ENCODE measurements at regions not wholly inside any gene's neighbourhood (a gene's known extent, or its start where the extent isn't known, plus 50 kb on each side); places are given as distances from the start of the nearest gene placed in this dataset.
"Not testable (repeated sequence)": the region's sequence is repeated elsewhere in the genome, so short reads cannot be mapped to it uniquely, and the experiment has no call there.

DNA sequence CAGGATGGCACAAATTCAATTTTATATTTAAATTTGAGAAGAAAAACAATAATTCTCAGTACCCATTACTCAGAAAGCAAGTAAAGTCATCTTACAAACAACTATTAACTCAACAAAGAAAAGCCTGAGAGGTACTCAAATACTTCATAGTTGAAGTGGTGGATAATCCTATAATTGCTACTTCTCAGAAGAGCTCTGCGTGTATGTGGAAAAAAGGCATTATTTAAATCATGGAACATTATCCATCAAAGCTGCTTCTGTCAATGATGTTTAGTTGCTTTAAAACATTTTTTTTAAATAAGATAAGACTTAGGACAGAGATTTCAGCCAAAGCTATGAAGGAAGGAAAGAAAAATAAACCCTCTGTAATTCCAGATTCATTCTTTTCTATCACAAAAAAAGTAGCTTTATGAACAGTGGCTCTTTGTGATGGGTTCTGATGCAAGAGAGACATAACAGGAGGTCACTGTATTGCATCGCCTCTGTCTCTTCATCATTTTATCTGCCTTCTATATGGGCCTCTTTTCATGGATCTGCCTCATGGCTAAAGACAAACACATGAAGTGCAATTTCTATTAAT is 367.9 kb upstream of the SLC35B3 start:
- H3K9me3 ChIP-seq (ENCODE audit: low read length), result no peaks in the 10 kb centered on the region
- H3K36me3 ChIP-seq (ENCODE audit: insufficient read depth, low read length), result no peaks in the 10 kb centered on the region
- no peak overlapping the region for H3K4me3 ChIP-seq (ENCODE audit: low read depth in 1 of 2, low read length in 2 of 2)
- H3K27me3 ChIP-seq (ENCODE audit: control insufficient read depth in 1 of 2, insufficient read depth in 2 of 2, low read length in 2 of 2), result no peaks in the 10 kb centered on the region
- no peak overlapping the region for H3K9ac ChIP-seq (ENCODE audit: low read length)
- H3K4me1 ChIP-seq (ENCODE audit: insufficient read depth, low read length), result no peaks in the 10 kb centered on the region
- H3K27ac ChIP-seq (ENCODE audit: low read depth, low read length), result no peak overlapping the region

DNA sequence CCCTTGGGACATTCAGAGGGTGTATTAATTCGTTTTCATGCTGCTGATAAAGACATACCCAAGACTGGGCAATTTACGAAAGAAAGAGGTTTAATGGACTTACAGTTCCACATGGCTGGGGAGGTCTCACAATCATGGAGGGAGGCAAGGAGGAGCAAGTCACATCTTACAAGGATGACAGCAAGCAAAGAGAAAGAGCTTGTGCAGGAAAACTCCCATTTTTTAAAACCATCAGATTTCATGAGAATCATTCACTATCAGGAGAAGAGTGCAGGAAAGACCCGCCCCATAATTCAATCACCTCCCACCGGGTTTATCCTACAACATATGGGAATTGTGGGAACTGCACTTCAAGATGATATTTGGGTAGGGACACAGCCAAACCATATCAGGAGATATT is 367.1 kb upstream of the SLC35B3 start:
- H3K4me1 ChIP-seq (ENCODE audit: insufficient read depth, low read length); H3K4me3 ChIP-seq (ENCODE audit: low read depth in 1 of 2, low read length in 2 of 2); H3K27me3 ChIP-seq (ENCODE audit: control insufficient read depth in 1 of 2, insufficient read depth in 2 of 2, low read length in 2 of 2); H3K27ac ChIP-seq (ENCODE audit: low read depth, low read length); H3K36me3 ChIP-seq (ENCODE audit: insufficient read depth, low read length); H3K9ac ChIP-seq (ENCODE audit: low read length); H3K9me3 ChIP-seq (ENCODE audit: low read length): not testable (repeated sequence)

- Histone ChIP-seq H3K27ac (ENCODE audit: low read depth, low read length) (no peak overlapping the region), H3K4me1 (ENCODE audit: insufficient read depth, low read length) (no peaks in the 10 kb centered on the region), H3K4me3 (ENCODE audit: low read depth in 1 of 2, low read length in 2 of 2) (no peak overlapping the region), H3K9me3 (ENCODE audit: low read length) (no peaks in the 10 kb centered on the region), H3K36me3 (ENCODE audit: insufficient read depth, low read length) (no peaks in the 10 kb centered on the region), H3K9ac (ENCODE audit: low read length) (no peak overlapping the region), H3K27me3 (ENCODE audit: control insufficient read depth in 1 of 2, insufficient read depth in 2 of 2, low read length in 2 of 2) (no peaks in the 10 kb centered on the region)
Observed at GRCh38 chr6:8794420-8794819, 359.1 kb upstream of the SLC35B3 start.

GRCh38 chr6:8789878-8790277 is 354.5 kb upstream of the SLC35B3 start:
- H3K9me3 ChIP-seq (ENCODE audit: low read length), result no peaks in the 10 kb centered on the region
- no peaks in the 10 kb centered on the region for H3K4me1 ChIP-seq (ENCODE audit: insufficient read depth, low read length)
- no peak overlapping the region for H3K9ac ChIP-seq (ENCODE audit: low read length)
- H3K36me3 ChIP-seq (ENCODE audit: insufficient read depth, low read length), result no peaks in the 10 kb centered on the region
- no peak overlapping the region for H3K4me3 ChIP-seq (ENCODE audit: low read depth in 1 of 2, low read length in 2 of 2)
- H3K27me3 ChIP-seq (ENCODE audit: control insufficient read depth in 1 of 2, insufficient read depth in 2 of 2, low read length in 2 of 2), result no peaks in the 10 kb centered on the region
- no peak overlapping the region for H3K27ac ChIP-seq (ENCODE audit: low read depth, low read length)

DNA sequence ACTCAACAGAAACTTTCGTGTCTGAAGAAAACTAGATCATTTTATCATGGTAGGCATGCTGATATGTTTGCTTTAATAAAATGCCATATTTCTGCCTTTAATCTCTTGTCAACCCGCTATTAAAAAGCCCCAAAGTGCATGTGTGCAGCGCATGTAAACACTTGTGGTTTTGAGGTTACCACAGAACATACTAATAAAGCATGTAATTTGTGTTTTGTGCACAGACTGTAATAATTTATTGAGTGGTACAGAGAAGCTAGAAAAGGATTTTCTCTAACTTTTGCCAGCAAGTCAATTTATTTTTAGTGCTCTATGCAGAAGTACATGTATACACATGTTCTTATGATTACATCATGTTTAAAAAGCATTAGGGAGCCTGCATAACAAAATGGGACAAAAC is 349.9 kb upstream of the SLC35B3 start:
- Histone ChIP-seq H3K9ac (ENCODE audit: low read length) (no peak overlapping the region), H3K4me3 (ENCODE audit: low read depth in 1 of 2, low read length in 2 of 2) (no peak overlapping the region), H3K36me3 (ENCODE audit: insufficient read depth, low read length) (no peaks in the 10 kb centered on the region), H3K27me3 (ENCODE audit: control insufficient read depth in 1 of 2, insufficient read depth in 2 of 2, low read length in 2 of 2) (no peaks in the 10 kb centered on the region), H3K27ac (ENCODE audit: low read depth, low read length) (no peak overlapping the region), H3K4me1 (ENCODE audit: insufficient read depth, low read length) (no peaks in the 10 kb centered on the region), H3K9me3 (ENCODE audit: low read length) (no peaks in the 10 kb centered on the region)

- H3K36me3 ChIP-seq (ENCODE audit: insufficient read depth, low read length), result no peaks in the 10 kb centered on the region
Observed at GRCh38 chr6:8783191-8783590, 347.8 kb upstream of the SLC35B3 start.

DNA sequence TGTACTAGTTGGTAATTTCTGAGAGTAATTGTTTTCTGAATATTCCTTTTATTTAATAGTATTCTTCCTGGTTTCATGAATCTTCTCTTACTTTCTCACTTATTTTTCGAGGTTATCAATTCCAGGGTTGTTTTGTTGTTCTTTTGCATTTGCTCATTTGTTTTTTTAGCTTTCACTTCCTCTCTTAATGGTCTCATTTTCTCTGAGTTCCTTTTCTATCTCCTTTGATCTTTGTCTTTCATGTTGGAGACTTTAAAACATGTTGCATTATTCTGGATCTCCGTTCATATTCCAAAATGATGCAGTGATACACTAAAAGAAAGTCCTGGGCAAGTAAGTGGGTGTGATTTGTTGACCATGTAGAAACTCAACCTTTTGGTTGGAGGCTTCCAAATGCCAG is 345.3 kb upstream of the SLC35B3 start:
- no peak overlapping the region for H3K9ac ChIP-seq (ENCODE audit: low read length)
- H3K36me3 ChIP-seq (ENCODE audit: insufficient read depth, low read length), result no peaks in the 10 kb centered on the region
- H3K27me3 ChIP-seq (ENCODE audit: control insufficient read depth in 1 of 2, insufficient read depth in 2 of 2, low read length in 2 of 2), result no peaks in the 10 kb centered on the region
- H3K27ac ChIP-seq (ENCODE audit: low read depth, low read length), result no peak overlapping the region
- no peaks in the 10 kb centered on the region for H3K4me1 ChIP-seq (ENCODE audit: insufficient read depth, low read length)
- H3K9me3 ChIP-seq (ENCODE audit: low read length), result no peaks in the 10 kb centered on the region
- H3K4me3 ChIP-seq (ENCODE audit: low read depth in 1 of 2, low read length in 2 of 2), result no peak overlapping the region

More at GRCh38 chr6:8783191-8783590, 347.8 kb upstream of the SLC35B3 start:
- Histone ChIP-seq H3K27ac (ENCODE audit: low read depth, low read length) (no peak overlapping the region), H3K9ac (ENCODE audit: low read length) (no peak overlapping the region), H3K4me1 (ENCODE audit: insufficient read depth, low read length) (no peaks in the 10 kb centered on the region), H3K4me3 (ENCODE audit: low read depth in 1 of 2, low read length in 2 of 2) (no peak overlapping the region), H3K9me3 (ENCODE audit: low read length) (no peaks in the 10 kb centered on the region), H3K27me3 (ENCODE audit: control insufficient read depth in 1 of 2, insufficient read depth in 2 of 2, low read length in 2 of 2) (no peaks in the 10 kb centered on the region)

DNA sequence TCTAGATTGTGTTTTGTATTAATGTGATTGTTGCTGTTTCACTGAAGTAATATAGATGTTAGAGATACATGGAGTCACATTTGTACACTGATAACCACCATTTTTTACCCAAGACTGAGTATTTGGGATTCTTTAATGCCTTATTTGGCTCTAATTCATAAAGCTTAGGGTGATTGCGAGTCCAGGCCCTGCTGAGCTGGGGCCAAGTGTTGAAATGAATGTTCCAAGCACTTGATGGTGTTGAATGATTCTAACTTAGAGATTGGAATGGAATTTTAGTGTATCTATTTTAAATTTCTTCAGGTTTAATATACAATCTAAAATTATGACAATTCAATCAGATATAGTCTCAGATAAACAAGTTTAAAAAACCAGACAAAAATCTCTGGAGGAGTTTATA is 329.4 kb upstream of the SLC35B3 start:
- Histone ChIP-seq H3K27me3 (ENCODE audit: control insufficient read depth in 1 of 2, insufficient read depth in 2 of 2, low read length in 2 of 2) (no peaks in the 10 kb centered on the region), H3K4me1 (ENCODE audit: insufficient read depth, low read length) (no peaks in the 10 kb centered on the region), H3K9ac (ENCODE audit: low read length) (no peak overlapping the region), H3K36me3 (ENCODE audit: insufficient read depth, low read length) (no peaks in the 10 kb centered on the region), H3K4me3 (ENCODE audit: low read depth in 1 of 2, low read length in 2 of 2) (no peak overlapping the region), H3K27ac (ENCODE audit: low read depth, low read length) (no peak overlapping the region), H3K9me3 (ENCODE audit: low read length) (no peaks in the 10 kb centered on the region)

GRCh38 chr6:8760951-8761350 is 325.6 kb upstream of the SLC35B3 start:
- no peak overlapping the region for H3K4me3 ChIP-seq (ENCODE audit: low read depth in 1 of 2, low read length in 2 of 2)
- no peaks in the 10 kb centered on the region for H3K36me3 ChIP-seq (ENCODE audit: insufficient read depth, low read length)
- H3K9me3 ChIP-seq (ENCODE audit: low read length), result no peaks in the 10 kb centered on the region
- no peak overlapping the region for H3K9ac ChIP-seq (ENCODE audit: low read length)
- H3K27me3 ChIP-seq (ENCODE audit: control insufficient read depth in 1 of 2, insufficient read depth in 2 of 2, low read length in 2 of 2), result no peaks in the 10 kb centered on the region
- H3K4me1 ChIP-seq (ENCODE audit: insufficient read depth, low read length), result no peaks in the 10 kb centered on the region
- H3K27ac ChIP-seq (ENCODE audit: low read depth, low read length), result no peak overlapping the region

DNA sequence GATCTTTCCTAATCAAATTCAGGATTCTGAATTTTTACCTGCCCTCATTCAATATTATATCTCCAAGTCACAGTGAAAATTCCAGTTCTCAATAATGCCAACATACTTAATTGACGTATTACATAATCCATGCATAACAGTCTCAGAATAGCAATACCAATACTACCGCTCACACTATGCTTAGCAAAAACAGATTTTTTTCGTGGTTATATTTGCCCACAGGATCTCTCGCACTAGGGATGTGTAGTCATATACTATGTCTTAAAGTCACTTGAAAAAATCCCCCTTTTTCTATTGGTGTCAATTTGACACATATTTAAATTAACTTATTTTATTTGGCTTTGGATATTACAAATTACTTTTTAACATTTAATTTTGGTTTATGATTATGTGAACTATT is 323.1 kb upstream of the SLC35B3 start:
- Histone ChIP-seq H3K4me3 (ENCODE audit: low read depth in 1 of 2, low read length in 2 of 2) (no peak overlapping the region), H3K9me3 (ENCODE audit: low read length) (no peaks in the 10 kb centered on the region), H3K27ac (ENCODE audit: low read depth, low read length) (no peak overlapping the region), H3K27me3 (ENCODE audit: control insufficient read depth in 1 of 2, insufficient read depth in 2 of 2, low read length in 2 of 2) (no peaks in the 10 kb centered on the region), H3K36me3 (ENCODE audit: insufficient read depth, low read length) (no peaks in the 10 kb centered on the region), H3K9ac (ENCODE audit: low read length) (no peak overlapping the region), H3K4me1 (ENCODE audit: insufficient read depth, low read length) (no peaks in the 10 kb centered on the region)

GRCh38 chr6:8750627-8751026 is 315.3 kb upstream of the SLC35B3 start:
- H3K36me3 ChIP-seq (ENCODE audit: insufficient read depth, low read length), result no peaks in the 10 kb centered on the region
- H3K9ac ChIP-seq (ENCODE audit: low read length), result no peak overlapping the region
- no peaks in the 10 kb centered on the region for H3K27me3 ChIP-seq (ENCODE audit: control insufficient read depth in 1 of 2, insufficient read depth in 2 of 2, low read length in 2 of 2)
- no peaks in the 10 kb centered on the region for H3K9me3 ChIP-seq (ENCODE audit: low read length)
- H3K27ac ChIP-seq (ENCODE audit: low read depth, low read length), result no peak overlapping the region
- H3K4me1 ChIP-seq (ENCODE audit: insufficient read depth, low read length), result no peaks in the 10 kb centered on the region
- H3K4me3 ChIP-seq (ENCODE audit: low read depth in 1 of 2, low read length in 2 of 2), result no peak overlapping the region

DNA sequence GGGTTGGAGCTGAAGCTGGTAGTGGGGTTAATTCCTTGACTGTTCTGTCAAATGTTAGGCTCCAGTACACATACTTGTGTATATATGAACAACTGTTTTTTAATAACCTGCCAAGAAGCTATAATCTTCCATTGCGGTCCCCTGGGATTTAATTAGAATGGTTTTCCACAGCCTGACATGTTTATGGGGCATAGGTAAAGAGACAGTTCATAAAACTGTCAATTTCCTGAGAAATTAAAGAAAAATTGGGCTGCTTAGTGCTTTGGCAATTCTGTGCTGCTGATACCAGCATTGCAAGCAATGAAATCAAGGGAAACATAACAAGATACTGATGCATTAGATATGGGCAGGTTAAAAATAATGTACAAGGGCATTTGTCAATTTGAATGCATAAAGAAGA is 314.1 kb upstream of the SLC35B3 start:
- Histone ChIP-seq H3K4me3 (ENCODE audit: low read depth in 1 of 2, low read length in 2 of 2) (no peak overlapping the region), H3K36me3 (ENCODE audit: insufficient read depth, low read length) (no peaks in the 10 kb centered on the region), H3K9ac (ENCODE audit: low read length) (no peak overlapping the region)

More for the DNA sequence above, 314.1 kb upstream of the SLC35B3 start:
- H3K27ac ChIP-seq (ENCODE audit: low read depth, low read length), result no peak overlapping the region
- no peaks in the 10 kb centered on the region for H3K9me3 ChIP-seq (ENCODE audit: low read length)
- H3K27me3 ChIP-seq (ENCODE audit: control insufficient read depth in 1 of 2, insufficient read depth in 2 of 2, low read length in 2 of 2), result no peaks in the 10 kb centered on the region
- H3K4me1 ChIP-seq (ENCODE audit: insufficient read depth, low read length), result no peaks in the 10 kb centered on the region
